Choroid plexus epithelial cell (primary cell): ENCODE measurements at regions not wholly inside any gene's neighbourhood (a gene's known extent, or its start where the extent isn't known, plus 50 kb on each side); places are given as distances from the start of the nearest gene placed in this dataset.

Experiments
- DNase-seq: peaks from one replicate; pipeline ENCODE4 v3.0.0-alpha.2; 2010; ENCODE audit warnings: low read depth
- H3K4me3 ChIP-seq: 2 replicates; pipeline ENCODE4 v1.5.1; 2011; ENCODE audit warnings: low read depth, mild to moderate bottlenecking, control low read depth, low read length, moderate library complexity
- CTCF ChIP-seq: conservative IDR thresholded peaks from 2 replicates; pipeline ENCODE4 v1.5.1; 2011; ENCODE audit warnings: low read depth, mild to moderate bottlenecking, control low read depth, inconsistent platforms, low read length, moderate library complexity

GRCh38 chr6:149149653-149150052, 167.9 kb upstream of the TAB2 start:
- no peak for TF ChIP-seq CTCF
- H3K4me3 ChIP-seq = no peak overlapping the region
- no peak for DNase-seq

GRCh38 chr6:149150301-149150700, 167.2 kb upstream of the TAB2 start:
- H3K4me3 ChIP-seq = no peak overlapping the region
- TF ChIP-seq CTCF = no peak
- no peak for DNase-seq

GRCh38 chr6:149150801-149151398, 166.6 kb upstream of the TAB2 start:
- H3K4me3 ChIP-seq = no peak overlapping the region
- no peak for DNase-seq
- no peak for TF ChIP-seq CTCF

DNA sequence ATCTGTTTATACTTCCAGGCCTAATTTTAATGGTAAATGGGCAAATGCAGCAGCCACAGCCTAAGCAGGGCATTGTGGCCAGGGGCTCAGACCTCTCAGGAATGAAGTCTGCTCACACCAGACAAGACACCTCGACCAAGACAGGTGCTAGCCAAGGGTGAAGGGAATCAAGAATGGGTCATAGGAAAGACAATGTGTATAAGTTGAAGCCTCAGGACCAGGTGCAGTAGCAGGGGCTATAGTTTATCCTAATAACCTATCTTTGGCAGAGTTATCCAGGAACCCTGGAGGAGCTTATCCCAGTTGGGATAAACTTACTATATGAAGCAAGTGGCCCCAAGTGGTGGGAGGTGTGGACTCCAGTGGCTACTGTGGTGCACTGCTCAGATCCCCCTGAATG, 165.0 kb upstream of the TAB2 start:
- H3K4me3 ChIP-seq = no peak overlapping the region
- no peak for DNase-seq
- TF ChIP-seq CTCF = no peak

DNA sequence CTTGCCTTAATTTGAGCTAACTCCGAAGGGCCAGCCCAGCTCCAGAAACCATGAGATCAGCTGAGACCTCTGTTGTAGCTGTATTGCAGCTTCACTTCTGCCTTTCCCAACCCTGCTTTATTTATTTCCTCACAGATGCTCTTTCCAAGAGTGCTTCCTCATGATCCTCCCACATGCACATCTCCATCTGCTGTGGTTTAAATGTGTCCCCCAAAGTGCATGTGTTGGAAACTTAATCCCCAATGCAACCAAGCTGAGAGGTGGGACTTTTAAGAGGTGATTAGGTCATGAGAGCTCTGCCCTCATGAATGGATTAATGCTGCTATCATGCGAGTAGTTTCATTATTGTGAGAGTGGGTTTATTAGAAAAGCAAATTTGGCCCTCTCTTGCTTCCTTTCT, 164.4 kb upstream of the TAB2 start:
- DNase-seq = no peak
- no peak overlapping the region for H3K4me3 ChIP-seq
- no peak for TF ChIP-seq CTCF

- TF ChIP-seq CTCF = no peak
- DNase-seq = no peak
- H3K4me3 ChIP-seq = no peak overlapping the region
Measured at GRCh38 chr6:149153693-149154092, 163.8 kb upstream of the TAB2 start.

DNA sequence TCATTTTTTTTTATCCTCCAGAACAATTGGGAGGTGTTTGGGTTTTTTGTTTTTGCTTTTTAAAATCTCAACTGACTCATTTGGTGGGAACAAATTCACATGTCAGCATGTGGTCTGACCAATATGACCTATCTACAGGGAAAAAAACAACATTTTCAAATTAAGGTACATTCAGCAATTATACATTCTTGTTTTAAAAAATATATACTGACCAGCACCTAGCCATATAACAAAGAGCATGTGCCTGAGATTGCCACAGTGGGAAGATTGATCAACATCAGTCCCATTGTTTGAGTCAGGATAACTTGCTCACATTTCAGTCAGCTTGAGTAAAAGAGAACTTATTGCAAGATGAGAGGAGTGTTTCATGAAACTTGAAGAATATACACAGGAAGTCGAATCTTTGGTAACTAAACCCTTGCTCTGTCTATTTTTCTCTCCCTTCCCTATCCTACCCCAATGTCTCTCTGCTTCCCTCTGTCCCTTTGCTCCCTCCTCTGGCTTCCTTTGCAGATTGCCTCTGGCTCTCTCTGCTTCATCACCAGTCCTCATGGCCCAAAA, 163.2 kb upstream of the TAB2 start:
- no peak overlapping the region for H3K4me3 ChIP-seq
- DNase-seq = peak; percentile 51
- TF ChIP-seq CTCF = peak; percentile 6
